ENCODE measurements at regions not wholly inside any gene's neighbourhood (a gene's known extent, or its start where the extent isn't known, plus 50 kb on each side); places are given as distances from the start of the nearest gene placed in this dataset.

DNA sequence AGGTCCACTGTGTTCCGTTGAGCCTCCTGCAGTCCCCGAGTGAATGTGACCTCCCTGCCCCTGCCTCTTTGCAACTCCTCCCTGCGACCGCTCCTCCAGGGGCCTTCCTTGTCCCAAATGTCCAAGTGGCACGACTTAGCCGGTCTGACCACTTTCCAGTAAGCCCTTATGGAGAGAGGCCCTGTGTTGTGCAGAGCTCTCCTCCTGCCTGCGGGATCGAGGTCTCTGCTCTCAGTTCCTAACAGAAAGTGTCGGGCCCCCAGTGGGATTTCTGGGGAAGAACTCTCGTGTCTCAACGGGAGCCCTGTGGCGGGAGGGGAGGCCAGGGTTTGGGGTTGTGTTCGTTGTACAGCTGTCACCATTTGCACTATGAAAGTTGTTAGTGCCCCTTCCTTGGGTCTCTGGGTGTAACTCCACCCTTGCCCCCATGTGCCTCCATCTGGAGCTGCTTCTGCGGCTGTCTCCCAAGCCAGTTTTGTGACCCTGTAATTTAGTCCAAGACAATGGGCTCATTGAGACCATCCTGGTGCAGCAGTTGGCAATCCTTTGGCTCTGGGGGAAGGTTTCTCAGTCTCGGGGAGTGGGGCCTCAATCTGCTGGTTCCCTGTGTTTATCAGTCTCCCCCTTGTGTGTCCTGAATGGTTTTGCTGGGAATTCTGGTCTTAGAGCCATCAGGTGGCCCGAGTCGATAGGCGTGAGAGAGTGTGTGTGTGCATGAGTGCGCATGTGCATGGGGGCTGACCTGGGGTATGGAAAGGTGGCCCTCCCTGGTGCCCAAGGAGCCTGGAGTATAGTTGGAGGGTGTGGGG, 234.5 kb downstream of the SEC14L1 start:
- TF ChIP-seq, protein P1, sequence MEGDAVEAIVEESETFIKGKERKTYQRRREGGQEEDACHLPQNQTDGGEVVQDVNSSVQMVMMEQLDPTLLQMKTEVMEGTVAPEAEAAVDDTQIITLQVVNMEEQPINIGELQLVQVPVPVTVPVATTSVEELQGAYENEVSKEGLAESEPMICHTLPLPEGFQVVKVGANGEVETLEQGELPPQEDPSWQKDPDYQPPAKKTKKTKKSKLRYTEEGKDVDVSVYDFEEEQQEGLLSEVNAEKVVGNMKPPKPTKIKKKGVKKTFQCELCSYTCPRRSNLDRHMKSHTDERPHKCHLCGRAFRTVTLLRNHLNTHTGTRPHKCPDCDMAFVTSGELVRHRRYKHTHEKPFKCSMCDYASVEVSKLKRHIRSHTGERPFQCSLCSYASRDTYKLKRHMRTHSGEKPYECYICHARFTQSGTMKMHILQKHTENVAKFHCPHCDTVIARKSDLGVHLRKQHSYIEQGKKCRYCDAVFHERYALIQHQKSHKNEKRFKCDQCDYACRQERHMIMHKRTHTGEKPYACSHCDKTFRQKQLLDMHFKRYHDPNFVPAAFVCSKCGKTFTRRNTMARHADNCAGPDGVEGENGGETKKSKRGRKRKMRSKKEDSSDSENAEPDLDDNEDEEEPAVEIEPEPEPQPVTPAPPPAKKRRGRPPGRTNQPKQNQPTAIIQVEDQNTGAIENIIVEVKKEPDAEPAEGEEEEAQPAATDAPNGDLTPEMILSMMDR (IDR thresholded peaks at IDR 0.05; ENCODE audit: unreplicated experiment) = no peak
- H3K27ac Mint-ChIP-seq (ENCODE audit: unreplicated experiment) = peak overlapping the region; percentile 91
- H3K27me3 Mint-ChIP-seq (ENCODE audit: unreplicated experiment) = peaks cover 24% of the 10 kb centered on the region
- peaks cover 15% of the 10 kb centered on the region for H3K36me3 Mint-ChIP-seq (ENCODE audit: low read depth, unreplicated experiment)
- H3K4me1 Mint-ChIP-seq (ENCODE audit: unreplicated experiment) = peaks cover 74% of the 10 kb centered on the region
- no peak for DNase-seq (ENCODE audit: low spot score)
- peak overlapping the region; percentile 99 for H3K4me3 Mint-ChIP-seq (ENCODE audit: unreplicated experiment)
- H3K9me3 Mint-ChIP-seq (ENCODE audit: unreplicated experiment) = peaks cover 4% of the 10 kb centered on the region

DNA sequence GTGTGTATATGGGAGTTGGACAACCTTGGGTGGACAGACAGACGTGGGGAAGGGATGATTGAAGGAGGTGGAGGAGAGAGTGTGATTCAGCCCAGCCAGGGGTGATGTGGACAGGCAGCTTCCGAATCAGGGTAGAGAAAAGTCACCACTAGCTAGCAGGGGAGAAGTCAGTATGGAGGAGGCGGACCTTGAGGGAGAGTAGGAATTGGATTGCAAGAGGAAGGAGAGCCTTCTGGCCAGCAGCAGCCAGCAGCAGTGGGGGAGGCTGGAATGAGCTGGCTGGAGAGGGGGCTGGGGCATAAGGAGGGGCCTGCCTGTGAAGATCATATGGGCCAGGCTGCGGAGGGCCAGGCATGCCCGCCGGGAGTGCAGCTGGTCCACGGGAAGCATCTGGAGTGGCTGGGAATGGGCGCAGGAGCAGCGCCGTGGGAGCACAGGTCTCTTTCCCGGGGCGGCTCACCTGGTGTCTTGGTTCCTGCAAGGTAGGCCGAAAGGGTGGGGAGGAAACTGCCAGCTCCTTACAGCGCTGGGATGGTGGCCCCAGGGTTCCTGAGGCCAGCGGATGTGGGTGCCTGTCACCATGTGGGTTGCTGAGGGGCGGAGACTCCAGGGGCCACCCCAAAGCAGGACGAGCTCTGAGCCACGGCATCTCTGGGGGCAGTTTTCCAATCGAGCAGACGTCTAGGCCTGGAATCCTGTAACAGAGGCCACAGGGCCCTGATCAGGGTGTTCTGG, 235.3 kb downstream of the SEC14L1 start:
- peak overlapping the region; percentile 75 for H3K27ac Mint-ChIP-seq (ENCODE audit: unreplicated experiment)
- TF ChIP-seq, protein P1 (IDR thresholded peaks at IDR 0.05; ENCODE audit: unreplicated experiment) = no peak
- H3K27me3 Mint-ChIP-seq (ENCODE audit: unreplicated experiment) = peaks cover 24% of the 10 kb centered on the region
- H3K4me3 Mint-ChIP-seq (ENCODE audit: unreplicated experiment) = peak overlapping the region; percentile 99
- H3K4me1 Mint-ChIP-seq (ENCODE audit: unreplicated experiment) = peaks cover 73% of the 10 kb centered on the region
- DNase-seq (ENCODE audit: low spot score) = no peak
- peaks cover 15% of the 10 kb centered on the region for H3K36me3 Mint-ChIP-seq (ENCODE audit: low read depth, unreplicated experiment)
- H3K9me3 Mint-ChIP-seq (ENCODE audit: unreplicated experiment) = peaks cover 4% of the 10 kb centered on the region

DNA sequence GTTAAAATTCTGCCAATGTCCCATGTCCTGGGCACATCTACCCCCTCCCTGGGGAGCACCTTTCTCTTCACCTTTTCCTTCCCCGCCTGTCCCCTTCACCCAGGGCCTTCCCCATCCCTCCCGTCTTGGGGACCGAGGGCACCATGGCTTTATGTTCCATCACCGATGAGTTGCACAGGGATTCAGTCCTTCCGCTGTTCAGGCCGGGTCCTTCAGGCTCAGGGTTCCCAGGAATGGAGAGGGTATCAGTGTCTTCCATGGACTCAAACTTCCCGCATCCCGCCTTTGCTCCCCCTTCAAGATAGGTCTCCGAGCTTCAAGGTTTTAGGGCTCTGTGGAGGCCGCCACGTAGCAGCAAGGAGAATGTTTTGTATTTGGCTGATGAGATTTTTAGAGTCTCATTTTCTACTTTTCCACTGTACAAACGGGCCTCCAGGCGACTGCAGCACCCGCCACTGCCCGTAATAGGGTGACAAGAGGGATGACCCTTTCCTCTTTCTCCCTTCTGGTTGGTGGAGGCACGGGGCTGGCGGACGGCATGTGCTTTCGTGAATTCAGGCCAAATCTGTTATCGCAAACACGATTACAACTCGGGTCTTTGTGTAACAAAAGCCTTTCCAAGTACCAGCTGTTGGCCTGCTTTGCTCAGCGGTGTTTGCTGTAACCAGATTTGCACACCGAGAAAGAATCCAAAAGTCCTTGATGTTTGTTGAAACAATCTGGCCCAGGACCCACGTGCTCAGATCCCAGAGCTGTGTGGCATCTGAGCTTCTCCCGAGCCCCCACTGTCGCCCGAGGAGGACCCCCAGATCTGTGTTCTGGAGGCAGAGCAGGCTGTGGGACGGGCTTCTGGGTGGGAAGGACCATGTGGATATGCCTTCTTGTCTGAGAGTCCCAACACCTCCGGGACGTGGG, 236.3 kb downstream of the SEC14L1 start:
- H3K4me1 Mint-ChIP-seq (ENCODE audit: unreplicated experiment) = peaks cover 72% of the 10 kb centered on the region

DNA sequence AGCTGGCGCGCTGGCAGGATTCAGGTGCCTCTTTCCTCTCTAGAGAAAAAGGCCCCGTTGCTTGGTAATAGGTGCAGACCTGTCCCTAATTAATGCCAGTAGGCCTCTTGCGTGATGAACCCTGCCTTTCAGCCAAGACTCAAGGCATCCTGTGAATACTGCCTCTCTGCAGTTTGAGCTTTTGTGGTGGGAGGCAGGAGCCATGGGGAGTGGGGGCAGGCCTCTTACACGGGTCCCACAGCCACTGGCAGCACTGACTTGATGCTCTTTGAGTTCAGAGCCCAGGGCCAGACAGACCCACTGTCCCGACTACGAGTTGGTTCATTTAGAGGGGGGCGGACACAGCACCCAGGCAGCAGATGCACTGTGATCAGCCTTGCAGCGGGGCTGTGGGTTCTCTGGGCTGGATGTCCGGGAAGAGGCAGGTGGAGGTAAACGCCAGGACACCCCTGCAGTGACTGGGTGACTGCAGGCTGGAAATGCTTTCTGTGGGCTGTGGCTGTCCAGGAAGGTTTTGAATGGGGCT, 237.0 kb downstream of the SEC14L1 start:
- TF ChIP-seq, protein P1 (IDR thresholded peaks at IDR 0.05; ENCODE audit: unreplicated experiment) = no peak
- Mint-ChIP-seq H3K27me3 (ENCODE audit: unreplicated experiment) (peaks cover 24% of the 10 kb centered on the region), H3K4me3 (ENCODE audit: unreplicated experiment) (no peak overlapping the region), H3K36me3 (ENCODE audit: low read depth, unreplicated experiment) (peaks cover 15% of the 10 kb centered on the region), H3K4me1 (ENCODE audit: unreplicated experiment) (peaks cover 72% of the 10 kb centered on the region), H3K9me3 (ENCODE audit: unreplicated experiment) (peaks cover 4% of the 10 kb centered on the region), H3K27ac (ENCODE audit: unreplicated experiment) (no peak overlapping the region)
- DNase-seq (ENCODE audit: low spot score) = no peak

More for the DNA sequence above, 236.3 kb downstream of the SEC14L1 start:
- TF ChIP-seq, protein P1 (IDR thresholded peaks at IDR 0.05; ENCODE audit: unreplicated experiment) = no peak
- peaks cover 4% of the 10 kb centered on the region for H3K9me3 Mint-ChIP-seq (ENCODE audit: unreplicated experiment)
- H3K4me3 Mint-ChIP-seq (ENCODE audit: unreplicated experiment) = peak overlapping the region; percentile 73
- H3K27me3 Mint-ChIP-seq (ENCODE audit: unreplicated experiment) = peaks cover 22% of the 10 kb centered on the region
- peaks cover 15% of the 10 kb centered on the region for H3K36me3 Mint-ChIP-seq (ENCODE audit: low read depth, unreplicated experiment)
- no peak overlapping the region for H3K27ac Mint-ChIP-seq (ENCODE audit: unreplicated experiment)
- no peak for DNase-seq (ENCODE audit: low spot score)
